Hepatocyte (in vitro differentiated cells): ENCODE measurements at regions not wholly inside any gene's neighbourhood (a gene's known extent, or its start where the extent isn't known, plus 50 kb on each side); places are given as distances from the start of the nearest gene placed in this dataset.
"Not testable (repeated sequence)": the region's sequence is repeated elsewhere in the genome, so short reads cannot be mapped to it uniquely, and the experiment has no call there.

Experiments
- EZH2 ChIP-seq: fragments of 200-600 bp; sonication (generic); IDR thresholded peaks from 2 replicates; pipeline ENCODE4 v1.6.1; 2016; ENCODE audit warnings: antibody characterized with exemption, mild to moderate bottlenecking, borderline replicate concordance
- EZH2phosphoT487 ChIP-seq: fragments of 200-600 bp; sonication (generic); IDR thresholded peaks from one replicate; pipeline ENCODE4 v1.6.1; 2018; ENCODE audit warnings: antibody characterized with exemption, mild to moderate bottlenecking, low read depth, moderate library complexity; ENCODE audit not compliant: unreplicated experiment, severe bottlenecking
- TF ChIP-seq, protein P1 (sequence below): fragments of 200-600 bp; sonication (generic); IDR thresholded peaks from 2 replicates; pipeline ENCODE4 v1.5.1; 2016; ENCODE audit warnings: antibody characterized with exemption, mild to moderate bottlenecking; ENCODE audit not compliant: poor library complexity

DNA sequence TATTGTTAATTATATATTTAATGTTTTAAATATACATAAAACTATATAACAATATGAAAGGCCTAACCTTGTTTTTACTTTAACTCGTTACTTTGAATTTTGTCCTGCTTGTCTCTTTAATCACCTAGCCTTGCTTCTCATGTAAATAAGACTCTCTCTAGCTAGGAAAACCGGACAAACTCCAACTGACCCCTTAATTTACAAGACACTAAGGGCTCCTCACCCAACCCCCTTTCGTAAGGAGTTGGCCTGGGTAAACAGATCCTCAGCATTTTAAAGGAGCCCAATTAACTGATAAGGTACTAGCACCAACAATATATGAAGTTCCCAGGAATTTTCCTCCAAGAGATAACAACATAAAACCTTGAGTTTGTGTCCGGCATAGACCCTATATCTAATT lies 1246.9 kb downstream of the JRKL start:
- TF ChIP-seq, protein P1, sequence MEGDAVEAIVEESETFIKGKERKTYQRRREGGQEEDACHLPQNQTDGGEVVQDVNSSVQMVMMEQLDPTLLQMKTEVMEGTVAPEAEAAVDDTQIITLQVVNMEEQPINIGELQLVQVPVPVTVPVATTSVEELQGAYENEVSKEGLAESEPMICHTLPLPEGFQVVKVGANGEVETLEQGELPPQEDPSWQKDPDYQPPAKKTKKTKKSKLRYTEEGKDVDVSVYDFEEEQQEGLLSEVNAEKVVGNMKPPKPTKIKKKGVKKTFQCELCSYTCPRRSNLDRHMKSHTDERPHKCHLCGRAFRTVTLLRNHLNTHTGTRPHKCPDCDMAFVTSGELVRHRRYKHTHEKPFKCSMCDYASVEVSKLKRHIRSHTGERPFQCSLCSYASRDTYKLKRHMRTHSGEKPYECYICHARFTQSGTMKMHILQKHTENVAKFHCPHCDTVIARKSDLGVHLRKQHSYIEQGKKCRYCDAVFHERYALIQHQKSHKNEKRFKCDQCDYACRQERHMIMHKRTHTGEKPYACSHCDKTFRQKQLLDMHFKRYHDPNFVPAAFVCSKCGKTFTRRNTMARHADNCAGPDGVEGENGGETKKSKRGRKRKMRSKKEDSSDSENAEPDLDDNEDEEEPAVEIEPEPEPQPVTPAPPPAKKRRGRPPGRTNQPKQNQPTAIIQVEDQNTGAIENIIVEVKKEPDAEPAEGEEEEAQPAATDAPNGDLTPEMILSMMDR = not testable (repeated sequence)
- TF ChIP-seq EZH2phosphoT487, EZH2: not testable (repeated sequence)
